ENCODE measurements at regions not wholly inside any gene's neighbourhood (a gene's known extent, or its start where the extent isn't known, plus 50 kb on each side); places are given as distances from the start of the nearest gene placed in this dataset.

DNA sequence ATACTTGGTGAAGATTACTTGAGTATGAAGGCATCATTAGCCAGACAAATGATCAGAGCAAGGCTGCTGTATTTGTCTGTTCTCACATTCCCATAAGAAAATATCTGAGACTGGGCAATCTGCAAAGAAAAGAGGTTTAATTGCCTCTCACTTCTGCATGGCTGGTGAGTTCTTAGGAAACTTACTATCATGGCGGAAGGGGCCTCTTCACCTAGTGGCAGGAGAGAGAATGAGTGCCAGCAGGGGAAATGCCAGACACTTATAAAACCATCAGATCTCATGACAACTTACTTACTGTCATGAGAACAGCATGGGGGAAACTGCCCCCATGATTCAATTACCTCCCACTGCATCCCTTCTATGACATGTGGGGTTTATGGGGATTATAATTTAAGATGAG lies 452.3 kb downstream of the GALR1 start:
- intact Hi-C loops (cut with DNase I), result no loop called here
- no peak for DNase-seq (ENCODE audit: low spot score)

DNA sequence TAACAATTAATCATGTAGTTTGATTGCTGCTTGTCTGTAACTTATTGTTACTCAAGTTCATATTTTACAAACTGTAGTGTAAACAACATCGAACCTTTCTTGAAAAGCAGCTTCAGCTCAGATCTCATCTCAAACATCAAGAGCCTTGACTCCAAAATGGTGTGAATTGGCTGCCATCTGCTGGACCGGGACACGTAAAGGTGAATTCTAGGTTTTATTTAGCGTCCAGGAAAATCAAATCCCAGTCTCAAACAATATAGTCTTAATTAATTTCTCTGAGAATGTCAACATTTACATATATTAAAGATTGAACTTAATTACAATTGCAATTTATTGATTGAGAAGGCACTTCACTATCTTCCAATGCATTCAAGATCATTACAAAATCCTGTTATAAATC lies 453.0 kb downstream of the GALR1 start:
- intact Hi-C loops (cut with DNase I), result no loop called here
- DNase-seq (ENCODE audit: low spot score), result no peak

DNA sequence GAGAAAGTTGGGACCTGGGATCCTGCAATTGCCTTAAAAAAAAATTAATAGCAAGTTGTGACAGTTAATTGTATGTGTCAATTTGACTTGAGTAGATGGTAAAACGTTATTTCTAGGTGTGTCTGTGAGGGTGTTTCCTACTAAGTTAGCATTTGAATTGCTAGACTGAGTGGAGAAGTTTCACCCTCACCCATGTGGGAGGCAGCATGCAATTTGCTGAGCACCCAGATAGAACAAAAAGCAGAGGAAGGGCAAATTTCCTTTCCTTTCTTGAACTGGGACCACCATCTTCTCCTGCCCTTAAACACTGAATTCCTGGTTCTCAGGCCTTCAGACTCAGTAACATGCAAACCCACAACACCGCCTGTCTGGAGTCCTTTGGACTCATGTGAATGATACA lies 455.7 kb downstream of the GALR1 start:
- no peak for DNase-seq (ENCODE audit: low spot score)
- intact Hi-C loops (cut with DNase I), result no loop called here

GRCh38 chr18:77708826-77709506 lies 459.3 kb downstream of the GALR1 start:
- DNase-seq (ENCODE audit: low spot score), result no peak

DNA sequence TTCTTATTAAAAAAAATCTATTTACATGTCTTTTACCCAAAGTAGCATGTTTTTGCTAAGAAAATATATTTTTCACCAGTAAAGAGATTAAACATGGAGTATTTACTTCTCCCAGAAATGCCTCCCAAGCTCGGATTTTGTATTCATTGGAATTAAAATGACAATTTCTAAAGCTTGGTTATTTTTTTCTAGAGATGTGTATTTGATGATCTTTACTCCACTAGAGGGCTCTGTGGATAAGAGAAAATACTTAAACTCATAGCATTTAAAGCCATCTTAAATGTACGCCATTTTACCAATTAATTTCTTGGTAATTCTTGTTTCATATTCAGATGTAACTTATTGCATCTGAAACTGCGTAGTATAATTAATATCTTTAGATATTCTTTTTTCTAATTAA lies 461.4 kb downstream of the GALR1 start:
- intact Hi-C loops (cut with DNase I), result no loop called here
- no peak for DNase-seq (ENCODE audit: low spot score)

More at GRCh38 chr18:77708826-77709506, 459.3 kb downstream of the GALR1 start:
- intact Hi-C loops (cut with DNase I), result no loop called here

DNA sequence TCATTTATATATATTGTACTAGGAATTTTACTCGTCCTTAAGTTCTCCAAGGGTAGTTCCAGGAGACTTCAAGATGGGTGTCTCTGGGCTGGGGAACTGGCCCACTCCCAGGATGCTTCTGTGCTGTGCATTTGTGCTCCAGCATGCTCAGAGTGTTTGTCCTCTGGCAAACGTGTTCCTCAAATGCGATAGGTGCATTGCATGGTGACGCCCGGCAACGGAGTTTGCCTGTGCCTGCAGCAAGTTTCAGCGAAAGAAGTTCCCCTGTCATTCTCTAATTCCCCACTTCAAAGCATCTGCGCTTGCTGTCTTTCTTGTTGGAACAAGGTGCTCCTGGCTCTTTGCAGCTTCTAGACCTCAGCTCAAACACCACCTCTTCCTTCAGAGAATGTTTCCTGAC lies 465.1 kb downstream of the GALR1 start:
- DNase-seq (ENCODE audit: low spot score), result no peak
- intact Hi-C loops (cut with DNase I), result no loop called here

GRCh38 chr18:77716282-77716681 lies 466.6 kb downstream of the GALR1 start:
- DNase-seq (ENCODE audit: low spot score), result no peak
- intact Hi-C loops (cut with DNase I), result no loop called here

DNA sequence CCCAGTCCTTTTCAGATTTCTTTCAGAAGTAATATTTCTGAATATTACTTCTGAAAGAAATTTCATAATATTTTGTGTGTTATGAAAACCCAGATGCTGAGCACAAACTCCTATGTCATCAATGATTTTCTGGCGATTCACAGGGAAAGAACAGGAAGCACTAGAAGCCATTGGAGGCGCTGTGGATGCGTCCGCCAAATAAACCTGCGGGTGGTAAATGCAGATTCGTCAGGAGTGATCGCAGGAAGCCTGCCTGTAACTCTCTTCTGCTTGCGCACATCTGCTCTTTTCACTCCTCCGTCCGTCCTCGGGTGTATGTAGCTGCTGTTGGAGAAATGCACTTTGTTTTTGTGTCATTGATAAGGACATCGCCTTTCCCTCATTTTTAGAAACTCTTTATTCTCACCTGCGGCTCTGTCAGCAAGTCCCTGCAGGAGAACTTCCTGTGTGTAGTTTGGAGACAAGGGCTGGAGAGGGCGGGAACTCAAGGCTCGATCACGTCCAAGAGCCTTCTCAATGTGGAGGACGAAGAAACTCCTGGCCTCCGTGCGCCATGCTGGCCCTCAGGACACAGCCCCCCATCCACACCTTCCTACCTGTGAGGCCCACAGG lies 483.8 kb downstream of the GALR1 start:
- intact Hi-C loops (cut with DNase I), result no loop called here
- DNase-seq (ENCODE audit: low spot score), result no peak

- intact Hi-C loops (cut with DNase I), result no loop called here
Measured at GRCh38 chr18:77736842-77737241, 487.2 kb downstream of the GALR1 start.

DNA sequence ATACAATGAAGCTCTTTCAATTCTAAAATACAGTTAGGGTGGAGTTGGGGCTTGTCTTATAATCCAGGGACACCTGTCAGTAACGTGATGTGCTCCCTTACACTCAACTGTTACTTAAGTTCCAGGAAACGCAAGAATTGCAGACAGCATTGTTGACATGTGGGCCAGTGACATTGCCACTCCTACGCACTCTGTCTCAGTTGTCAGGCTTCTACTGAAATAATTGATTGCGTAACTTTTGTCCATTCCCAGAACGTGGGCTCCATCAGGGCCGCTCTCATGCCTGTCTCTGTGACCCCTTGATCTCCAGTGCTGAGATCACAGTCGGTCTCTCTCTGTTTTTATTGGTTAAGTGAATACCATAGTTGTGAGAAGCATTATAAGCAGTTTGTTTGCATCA lies 487.8 kb downstream of the GALR1 start:
- intact Hi-C loops (cut with DNase I), result no loop called here
- DNase-seq (ENCODE audit: low spot score), result no peak

More at GRCh38 chr18:77736842-77737241, 487.2 kb downstream of the GALR1 start:
- no peak for DNase-seq (ENCODE audit: low spot score)

- no peak for DNase-seq (ENCODE audit: low spot score)
- intact Hi-C loops (cut with DNase I), result no loop called here
Measured at GRCh38 chr18:77749089-77749488, 499.4 kb downstream of the GALR1 start.

DNA sequence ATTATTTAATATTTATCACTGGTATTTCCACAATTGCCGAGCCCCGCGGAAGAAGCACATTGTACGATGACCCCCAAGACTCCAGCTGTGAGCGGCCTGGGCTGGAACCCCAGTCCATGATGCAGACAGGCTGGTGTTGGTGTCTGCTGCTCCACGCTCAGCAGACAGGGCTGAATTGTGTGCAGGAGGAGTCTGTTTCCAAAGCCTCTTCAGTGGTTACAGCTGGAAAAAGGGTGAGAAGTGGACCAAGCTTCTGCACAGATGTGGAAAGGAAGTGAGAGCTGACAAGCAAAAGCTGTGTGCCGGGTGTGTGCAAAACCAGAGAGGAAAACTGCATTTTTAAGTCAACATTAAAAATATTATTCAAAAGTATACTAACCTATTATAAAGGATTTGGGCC lies 500.4 kb downstream of the GALR1 start:
- DNase-seq (ENCODE audit: low spot score), result no peak
- intact Hi-C loops (cut with DNase I), result no loop called here

DNA sequence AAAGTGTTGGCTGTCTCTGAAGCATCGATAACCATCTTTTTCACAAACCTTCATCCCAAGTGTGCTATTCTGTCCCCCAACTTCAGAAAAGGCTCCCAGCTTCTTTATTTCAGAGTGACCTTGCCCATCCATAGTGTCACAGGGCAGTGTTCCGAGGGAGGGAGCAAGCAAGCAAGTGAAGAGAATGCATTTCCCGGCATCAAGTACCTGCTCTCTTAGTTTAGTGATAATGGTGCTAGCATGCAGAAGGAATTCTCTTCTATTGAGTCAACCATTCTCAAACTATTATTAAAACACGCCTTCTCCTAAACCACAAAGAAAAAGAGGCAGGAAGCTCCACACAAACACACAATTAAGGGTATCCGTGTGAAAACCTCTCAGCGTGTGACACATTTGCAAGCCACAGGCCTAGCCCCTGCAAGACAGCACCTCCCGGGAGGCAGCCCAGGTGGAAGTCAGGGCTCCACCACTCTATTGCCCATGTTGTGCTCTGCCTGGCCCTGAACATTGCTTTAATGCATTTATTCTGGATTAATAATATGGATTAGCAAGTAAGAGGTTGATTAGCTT lies 504.9 kb downstream of the GALR1 start:
- intact Hi-C loops (cut with DNase I), result no loop called here
- DNase-seq (ENCODE audit: low spot score), result no peak

GRCh38 chr18:77755187-77755586 lies 505.5 kb downstream of the GALR1 start:
- intact Hi-C loops (cut with DNase I), result no loop called here
- DNase-seq (ENCODE audit: low spot score), result no peak

DNA sequence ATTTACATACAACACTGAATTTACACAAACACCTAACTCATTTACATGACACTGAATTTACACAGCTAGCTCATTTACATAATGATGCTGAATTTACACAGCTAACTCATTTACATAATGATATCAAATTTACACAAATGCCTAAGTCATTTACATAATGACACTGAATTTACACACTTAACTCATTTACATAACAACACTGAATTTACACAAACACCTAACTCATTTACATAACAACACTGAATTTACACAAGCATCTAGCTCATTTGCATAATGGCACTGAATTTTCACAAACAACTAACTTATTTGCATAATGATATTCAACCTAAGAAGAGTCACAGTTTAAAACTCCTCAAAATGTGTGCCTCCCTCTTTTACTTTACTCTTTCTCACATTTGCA lies 511.7 kb downstream of the GALR1 start:
- intact Hi-C loops (cut with DNase I), result no loop called here
- no peak for DNase-seq (ENCODE audit: low spot score)

GRCh38 chr18:77762014-77762413 lies 512.4 kb downstream of the GALR1 start:
- intact Hi-C loops (cut with DNase I), result no loop called here
- DNase-seq (ENCODE audit: low spot score), result no peak

DNA sequence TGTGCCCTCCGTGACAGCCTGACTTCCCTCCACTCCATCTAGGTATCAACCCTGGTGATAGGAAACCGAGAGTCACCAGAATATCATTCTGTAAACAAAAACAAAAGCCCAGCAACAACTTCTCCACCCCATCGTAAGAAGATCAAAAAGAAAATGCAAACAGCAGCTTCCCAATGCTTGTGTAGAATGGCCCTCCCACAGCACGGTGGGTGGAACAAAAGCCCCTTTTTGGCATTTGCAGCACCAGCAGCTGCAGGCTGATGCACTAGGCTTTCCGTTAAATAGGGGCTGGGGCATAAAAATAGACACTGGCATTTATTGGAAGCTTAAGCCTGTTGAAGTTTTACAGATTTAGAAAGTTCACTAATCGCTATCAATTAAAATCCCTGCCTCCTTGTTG lies 513.0 kb downstream of the GALR1 start:
- intact Hi-C loops (cut with DNase I), result no loop called here
- no peak for DNase-seq (ENCODE audit: low spot score)

- intact Hi-C loops (cut with DNase I), result no loop called here
- DNase-seq (ENCODE audit: low spot score), result no peak
Measured at GRCh38 chr18:77763530-77764145, 514.0 kb downstream of the GALR1 start.

DNA sequence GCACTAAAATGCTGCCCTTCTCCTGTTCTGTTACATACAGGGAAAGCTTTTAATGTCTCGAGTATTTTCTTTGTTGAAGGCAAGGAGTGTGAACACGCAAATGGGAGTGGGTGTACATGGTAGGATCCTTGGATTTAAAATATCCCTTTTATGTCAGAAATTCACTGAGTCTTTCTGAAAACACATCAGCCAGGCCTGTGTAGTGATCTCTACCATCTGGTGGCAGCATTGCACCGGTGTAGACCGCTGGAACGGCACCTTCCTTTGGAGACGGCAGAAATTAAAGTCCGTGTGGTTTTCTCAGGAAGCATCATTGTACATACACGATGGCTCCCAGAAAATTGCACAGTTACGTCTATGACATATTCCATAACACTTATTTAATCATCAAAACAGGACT lies 515.8 kb downstream of the GALR1 start:
- DNase-seq (ENCODE audit: low spot score), result no peak
- intact Hi-C loops (cut with DNase I), result no loop called here

GRCh38 chr18:77766421-77766820 lies 516.8 kb downstream of the GALR1 start:
- intact Hi-C loops (cut with DNase I), result no loop called here
- DNase-seq (ENCODE audit: low spot score), result no peak

GRCh38 chr18:77772177-77772576 lies 522.5 kb downstream of the GALR1 start:
- intact Hi-C loops (cut with DNase I), result no loop called here
- no peak for DNase-seq (ENCODE audit: low spot score)
